HG03457 (cell line): ENCODE measurements at regions not wholly inside any gene's neighbourhood (a gene's known extent, or its start where the extent isn't known, plus 50 kb on each side); places are given as distances from the start of the nearest gene placed in this dataset.
"Not testable (repeated sequence)": the region's sequence is repeated elsewhere in the genome, so short reads cannot be mapped to it uniquely, and the experiment has no call there.

Experiments
- ATAC-seq: cut with Tn5 transposase; IDR thresholded peaks from one replicate; pipeline ENCODE4 v1.9.1; 2021; ENCODE audit warnings: moderate number of reproducible peaks; ENCODE audit not compliant: unreplicated experiment

DNA sequence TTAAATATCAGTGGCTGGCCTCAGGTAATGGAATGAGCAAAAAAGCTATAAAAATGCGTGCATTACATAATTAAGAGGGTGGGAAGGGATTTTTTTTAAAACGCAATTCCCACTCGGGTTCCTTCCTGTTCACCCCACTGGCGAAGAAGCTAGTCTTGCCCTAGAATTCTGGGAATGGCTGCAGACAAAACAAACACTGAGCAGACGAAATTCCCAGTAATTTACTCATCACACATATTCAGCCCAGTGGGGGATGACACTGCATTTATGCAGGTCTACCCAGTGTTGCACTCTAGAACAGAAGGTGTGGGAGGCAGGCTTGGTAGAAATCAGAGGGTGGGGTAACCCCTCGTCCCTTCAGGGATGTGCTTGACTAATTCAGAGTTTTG is 2695.0 kb upstream of the DEFB115 start:
- no peak for ATAC-seq

DNA sequence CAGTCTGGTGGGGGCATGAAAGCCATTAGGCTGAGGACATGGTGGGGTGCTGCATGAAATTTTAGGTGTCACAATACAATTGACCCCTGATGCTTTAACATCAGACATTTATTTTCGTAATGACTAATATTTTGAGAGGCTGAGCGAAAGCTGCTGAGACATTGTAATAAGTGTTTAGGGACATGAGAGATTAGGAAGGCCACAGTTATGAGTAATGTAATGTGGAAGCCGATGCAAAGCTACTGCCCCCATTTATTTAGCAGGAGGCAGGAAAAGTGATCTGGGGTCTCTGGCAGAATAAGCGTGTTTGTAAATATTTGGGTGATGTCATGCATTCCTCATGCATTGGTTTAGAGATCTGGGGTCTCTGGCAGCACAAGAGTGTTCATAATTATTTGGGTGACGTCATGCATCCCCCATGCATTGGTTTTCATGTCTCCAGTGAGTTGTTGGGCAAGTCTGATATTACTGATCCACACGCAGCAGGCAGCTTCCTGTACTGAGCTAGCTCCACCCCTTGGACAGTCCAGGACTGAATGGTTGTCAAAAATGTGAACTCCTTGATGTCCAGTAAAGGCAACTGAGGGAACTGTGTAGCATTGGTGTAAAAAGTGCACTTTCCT is 2694.5 kb upstream of the DEFB115 start:
- ATAC-seq = not testable (repeated sequence)

DNA sequence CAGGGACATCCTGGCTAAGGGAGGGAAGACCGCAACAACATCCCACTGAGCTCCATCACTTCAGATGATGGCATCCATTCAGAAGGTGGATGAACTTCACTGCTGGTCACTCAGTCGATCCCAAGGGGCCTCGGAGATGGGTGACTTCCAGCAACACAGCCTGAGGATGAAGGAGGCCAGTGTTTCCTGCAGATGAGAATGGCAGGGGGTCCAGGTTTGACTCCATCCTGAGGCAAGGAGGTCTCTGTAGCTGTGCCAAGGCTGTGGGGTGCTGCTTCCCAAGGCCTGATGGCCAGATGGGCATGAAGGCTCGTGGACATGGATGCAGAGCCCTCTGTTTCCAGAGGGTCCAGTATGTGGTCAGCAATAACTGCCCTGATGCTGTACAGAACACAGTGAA is 2693.4 kb upstream of the DEFB115 start:
- not testable (repeated sequence) for ATAC-seq

DNA sequence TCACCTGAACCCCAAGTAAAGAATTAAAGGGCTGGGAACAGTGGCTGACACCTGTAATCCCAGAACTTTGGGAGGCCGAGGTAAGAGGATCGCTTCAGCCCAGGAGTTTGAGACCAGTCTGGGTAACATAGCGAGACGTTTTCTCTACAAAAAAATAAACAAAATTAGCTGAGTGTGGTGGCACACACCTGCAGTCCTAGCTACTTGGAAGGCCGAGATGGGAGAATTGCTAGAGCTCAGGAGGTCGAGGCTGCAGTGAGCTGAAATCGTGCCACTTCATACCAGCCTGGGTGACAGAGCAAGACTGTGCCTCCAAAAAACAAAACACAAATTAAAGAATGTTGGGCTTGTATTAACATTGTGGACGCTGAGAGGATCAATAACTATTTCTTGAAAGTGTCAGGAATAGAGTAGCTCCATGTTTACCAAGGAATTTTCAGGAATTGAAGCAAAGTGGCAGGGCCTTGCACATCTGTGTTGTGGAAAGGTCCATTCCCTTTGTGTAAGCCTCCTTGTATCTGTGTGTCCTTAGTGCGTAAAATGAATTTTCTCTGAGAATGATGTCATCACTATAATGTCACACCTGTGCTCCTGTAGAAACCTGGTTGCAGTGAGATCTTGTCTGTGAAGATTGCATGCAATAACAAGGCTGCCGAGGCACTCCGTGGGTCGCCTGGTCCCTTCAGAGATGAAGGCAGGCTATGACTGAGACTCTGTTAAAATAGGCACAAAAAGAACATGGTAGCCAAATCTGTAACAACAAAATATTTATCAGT is 2692.6 kb upstream of the DEFB115 start:
- ATAC-seq = not testable (repeated sequence)

DNA sequence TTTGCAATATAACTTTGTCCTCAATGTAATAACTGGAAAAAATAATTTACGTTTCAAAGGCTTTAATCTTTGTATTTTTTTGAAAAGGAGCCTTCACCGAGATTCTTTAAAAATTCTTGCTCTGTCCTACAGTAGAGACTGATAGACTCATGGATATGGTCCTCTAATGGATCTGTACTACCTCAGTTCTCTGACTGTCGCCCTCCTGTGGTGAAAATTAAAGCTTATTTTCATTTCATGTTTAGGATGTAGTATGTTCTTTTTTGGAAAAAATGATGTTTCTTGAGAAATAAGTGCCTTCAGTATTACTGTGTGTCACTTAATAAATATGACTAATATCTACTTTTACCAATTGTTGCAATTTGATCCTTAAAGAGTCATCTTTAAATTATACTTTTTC is 2681.5 kb upstream of the DEFB115 start:
- ATAC-seq = not testable (repeated sequence)

DNA sequence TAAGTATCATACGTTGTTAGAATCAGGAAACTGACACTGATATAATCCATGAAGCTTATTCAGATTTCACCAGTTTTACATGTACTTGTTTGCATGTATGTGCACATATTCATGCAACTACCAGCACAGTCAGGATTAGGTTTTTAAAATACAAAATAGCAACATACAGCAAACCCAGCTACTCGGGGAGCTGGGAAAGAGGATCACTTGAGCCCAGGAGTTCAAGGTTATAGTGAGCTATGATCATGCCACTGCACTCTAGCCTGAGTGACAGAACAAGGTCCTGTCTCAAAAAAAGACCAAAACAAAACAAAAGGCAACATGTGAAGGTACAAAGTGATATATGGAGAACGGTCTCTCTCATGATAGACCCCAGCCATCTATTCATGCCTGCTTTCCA is 2665.8 kb upstream of the DEFB115 start:
- ATAC-seq = not testable (repeated sequence)

DNA sequence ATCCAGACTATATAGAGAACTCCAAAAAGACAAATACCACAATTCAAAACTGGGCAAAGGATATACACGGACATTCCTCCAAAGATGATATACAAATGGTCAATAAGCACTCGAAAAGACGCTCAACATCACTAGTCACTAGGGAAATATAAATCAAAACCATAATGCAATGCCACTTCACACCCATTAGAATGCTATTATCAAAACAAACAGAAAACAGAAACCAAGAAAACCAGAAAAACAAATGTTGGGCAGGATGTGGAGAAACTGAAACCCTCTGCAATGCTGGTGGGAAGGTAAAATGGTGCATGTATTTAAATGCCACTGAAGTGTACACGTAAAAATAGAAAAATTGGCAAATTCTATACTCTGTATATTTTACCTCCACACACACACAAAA is 2664.1 kb upstream of the DEFB115 start:
- not testable (repeated sequence) for ATAC-seq

DNA sequence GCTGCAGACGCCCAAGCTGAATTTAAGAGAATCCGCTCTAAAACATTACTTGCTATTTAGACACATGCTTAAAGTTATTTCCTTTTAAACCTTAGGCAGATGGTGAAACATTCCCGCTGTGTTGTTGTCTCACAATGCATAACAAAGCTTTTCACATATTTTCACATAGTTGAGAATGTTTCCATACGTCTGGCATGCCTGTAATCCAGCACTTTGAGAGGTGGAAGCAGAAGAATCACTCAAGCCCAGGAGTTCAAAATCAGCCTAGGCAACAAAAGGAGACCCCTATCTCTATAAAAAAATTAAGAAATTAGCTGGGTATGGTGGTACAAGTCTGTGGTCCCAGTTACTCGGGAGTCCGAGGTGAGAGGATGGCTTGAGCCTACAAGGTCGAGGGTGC is 2663.0 kb upstream of the DEFB115 start:
- not testable (repeated sequence) for ATAC-seq

DNA sequence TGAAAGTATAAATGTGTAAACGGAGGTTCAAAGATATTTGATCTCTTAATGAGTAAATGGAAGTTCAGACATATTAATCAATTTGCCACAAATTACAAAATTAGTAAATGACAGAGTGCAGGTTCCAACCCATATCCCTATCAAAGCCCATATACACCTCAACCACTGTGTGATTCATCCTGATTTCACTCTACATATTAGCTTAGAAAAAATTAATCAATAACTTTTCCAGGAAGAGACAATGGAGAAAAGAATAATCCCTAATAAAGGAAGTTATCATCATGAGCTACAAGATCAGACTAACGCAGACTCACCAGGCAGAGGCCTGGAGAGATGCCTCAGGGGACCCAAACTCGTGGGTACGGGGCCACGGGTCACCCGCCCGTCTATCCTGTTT is 2655.5 kb upstream of the DEFB115 start:
- not testable (repeated sequence) for ATAC-seq

DNA sequence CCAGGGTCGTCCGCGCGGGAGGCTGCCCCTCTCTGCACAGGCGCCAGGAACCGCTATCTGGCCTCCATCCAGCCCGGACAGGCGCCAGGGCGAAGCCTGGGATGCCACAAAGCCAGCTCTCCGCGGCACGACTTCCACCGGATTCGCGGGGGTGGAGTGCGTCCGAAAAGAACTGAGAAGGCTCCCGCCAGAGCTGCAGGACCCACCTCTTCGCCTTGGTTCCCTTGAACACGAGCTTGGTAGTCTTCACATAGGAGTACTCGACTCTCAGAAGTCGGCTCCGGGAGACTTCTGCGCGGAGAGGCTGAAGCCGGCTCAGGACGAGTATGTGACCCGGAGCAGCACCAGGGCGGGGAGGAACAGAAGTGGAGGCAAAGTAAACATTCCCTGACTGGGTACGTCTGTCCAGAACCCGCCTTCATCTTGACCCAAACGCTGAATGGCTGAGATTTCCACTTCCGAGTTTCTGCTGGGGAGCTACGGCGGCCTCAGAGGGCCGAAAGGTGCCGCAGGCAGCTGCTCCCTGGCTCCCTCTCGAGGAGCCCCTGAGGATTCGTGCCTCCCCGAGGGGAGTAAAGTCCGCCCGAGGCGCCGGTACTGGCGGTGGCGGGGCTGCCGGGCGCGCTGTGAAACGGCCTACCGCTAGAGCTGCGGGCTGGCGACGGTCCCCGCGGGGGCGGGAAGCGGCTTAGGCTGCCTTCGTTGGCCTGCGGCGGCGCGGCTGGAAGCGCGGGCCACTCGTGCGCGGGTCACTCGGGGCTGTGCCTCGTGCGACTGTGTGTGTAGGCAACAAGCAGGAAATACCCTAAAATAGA is 2654.9 kb upstream of the DEFB115 start:
- ATAC-seq = peak; percentile 100

DNA sequence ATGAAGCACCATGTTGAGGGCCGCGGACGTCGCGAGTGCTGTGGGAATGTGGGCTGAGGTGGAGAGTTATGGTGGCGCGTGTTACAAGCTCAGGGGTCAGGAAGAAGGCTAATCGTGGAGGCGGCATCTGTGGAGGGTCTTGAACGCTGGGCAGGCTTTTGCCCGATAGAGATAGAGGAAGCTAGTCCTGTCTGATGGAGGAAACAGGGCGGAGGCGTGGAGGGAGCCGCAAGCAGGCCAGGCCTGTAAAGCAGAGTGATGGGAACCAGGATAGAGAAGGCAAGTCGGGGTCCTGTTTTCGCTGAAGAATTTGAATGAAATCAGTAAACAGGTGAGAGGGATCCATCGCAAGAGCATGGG is 2654.3 kb upstream of the DEFB115 start:
- ATAC-seq = not testable (repeated sequence)

DNA sequence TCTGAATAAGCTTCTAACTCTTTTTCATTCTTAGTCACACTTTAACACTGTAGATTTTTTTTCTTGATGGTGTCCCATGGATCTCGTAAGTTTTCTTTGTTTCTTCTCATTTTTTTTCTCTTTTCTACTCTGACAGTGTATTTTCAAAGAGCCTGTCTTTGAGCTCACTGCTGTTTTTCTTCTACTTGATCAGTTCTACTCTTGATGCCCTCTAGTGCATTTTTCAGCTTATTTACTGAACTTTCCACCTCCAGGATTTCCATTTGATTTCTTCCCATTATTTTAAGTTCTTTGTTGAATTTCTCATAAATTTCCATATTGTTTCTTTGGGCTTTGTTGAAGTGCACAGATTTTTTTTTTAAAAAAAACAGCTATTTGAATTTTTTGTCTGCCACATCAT is 2641.1 kb upstream of the DEFB115 start:
- no peak for ATAC-seq

DNA sequence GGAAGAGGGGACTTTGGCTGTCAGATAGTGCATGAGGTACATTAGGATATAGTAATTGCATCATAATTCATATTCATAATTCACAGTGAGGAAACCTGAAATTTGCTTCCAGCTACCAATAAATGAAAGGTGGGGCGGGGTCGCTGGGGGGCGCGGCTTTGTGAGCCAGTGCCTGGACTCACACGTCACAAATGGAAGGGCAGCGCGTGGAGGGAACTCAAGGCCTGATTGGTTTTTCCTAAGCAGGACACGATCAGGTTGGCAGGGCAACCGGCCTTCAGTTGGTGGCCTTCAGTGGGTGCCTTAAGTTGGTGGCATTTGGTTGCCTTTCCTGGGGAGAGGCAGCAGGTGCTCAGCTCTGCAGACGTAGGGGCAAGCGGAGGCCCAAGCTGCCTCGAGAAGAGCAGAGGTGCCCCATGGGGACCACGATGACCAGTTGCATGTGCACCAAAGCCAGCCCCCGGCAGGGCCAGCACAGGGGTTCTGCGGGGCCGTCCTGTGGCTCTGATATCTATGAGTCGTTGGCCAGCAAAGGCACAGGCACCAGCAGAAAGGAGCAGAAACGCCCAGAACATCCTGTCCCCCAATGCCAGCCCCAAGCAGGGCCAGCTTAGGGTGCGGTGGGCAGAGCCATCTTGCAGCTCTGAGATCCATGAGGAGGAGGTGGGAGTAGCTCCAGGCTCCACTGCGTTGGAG is 2637.4 kb upstream of the DEFB115 start:
- not testable (repeated sequence) for ATAC-seq

DNA sequence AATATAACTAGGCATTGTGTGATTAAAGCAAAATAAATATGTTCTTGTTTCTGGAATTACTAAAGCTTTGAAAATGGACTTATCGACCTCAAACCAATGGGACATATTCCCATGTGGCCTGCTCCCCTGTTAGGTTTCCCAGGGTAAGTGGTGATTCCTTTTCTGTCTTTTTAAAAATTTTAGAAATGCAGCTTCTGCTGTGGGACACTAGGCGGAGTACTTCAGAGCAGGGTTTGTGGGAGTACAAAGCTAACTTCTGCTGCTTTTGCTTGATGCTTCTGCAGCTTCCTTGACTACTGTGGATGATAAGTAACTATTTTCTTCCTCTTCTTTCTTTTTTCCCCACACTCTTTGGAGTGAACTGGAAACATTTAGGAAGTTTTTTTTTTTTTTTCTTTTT is 2632.4 kb upstream of the DEFB115 start:
- ATAC-seq = not testable (repeated sequence)

DNA sequence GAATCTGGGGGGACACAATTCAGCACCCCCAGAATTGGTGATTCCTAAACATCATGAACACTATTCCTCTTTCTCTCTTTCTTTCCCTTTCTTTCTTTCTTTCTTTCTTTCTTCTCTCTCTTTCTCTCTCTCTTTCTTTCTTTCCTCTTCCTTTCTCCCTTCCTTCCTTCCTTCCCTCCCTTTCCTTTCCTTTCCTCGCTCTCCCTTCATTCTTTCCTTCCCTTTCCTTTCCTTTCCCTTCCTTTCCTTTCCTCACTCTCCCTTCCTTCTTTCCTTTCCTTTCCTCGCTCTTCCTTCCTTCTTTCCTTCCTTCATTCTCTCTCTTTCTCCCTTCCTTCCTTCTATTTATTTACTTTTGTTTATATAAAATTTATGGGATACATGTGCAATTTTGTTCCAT is 2616.6 kb upstream of the DEFB115 start:
- not testable (repeated sequence) for ATAC-seq
